Retinal pigment epithelial cell (primary cell): ENCODE measurements at regions not wholly inside any gene's neighbourhood (a gene's known extent, or its start where the extent isn't known, plus 50 kb on each side); places are given as distances from the start of the nearest gene placed in this dataset.
A peak's percentile ranks its signal among the peaks of the same experiment; 100 is the strongest.

Source experiments
- DNase-seq: peaks from one replicate; pipeline ENCODE4 v3.0.0-alpha.2; 2010; ENCODE audit warnings: low read depth
- H3K4me3 ChIP-seq: 2 replicates; pipeline ENCODE4 v1.5.1; 2011; ENCODE audit warnings: mild to moderate bottlenecking, low read length, control low read depth, moderate library complexity
- CTCF ChIP-seq: conservative IDR thresholded peaks from 2 replicates; pipeline ENCODE4 v1.5.1; 2011; ENCODE audit warnings: low read depth, low read length, control low read depth, inconsistent platforms

- TF ChIP-seq CTCF = no peak
- no peak overlapping the region for H3K4me3 ChIP-seq
- DNase-seq = no peak
Measured at GRCh38 chr2:151087377-151087776, 174.3 kb downstream of the RBM43 start.

- no peak for DNase-seq
Measured at GRCh38 chr2:151085181-151085611, 176.5 kb downstream of the RBM43 start.

GRCh38 chr2:151083856-151084795 is 177.5 kb downstream of the RBM43 start:
- H3K4me3 ChIP-seq = no peak overlapping the region
- no peak for TF ChIP-seq CTCF
- DNase-seq = no peak

More at GRCh38 chr2:151085181-151085611, 176.5 kb downstream of the RBM43 start:
- TF ChIP-seq CTCF = no peak
- H3K4me3 ChIP-seq = no peak overlapping the region

DNA sequence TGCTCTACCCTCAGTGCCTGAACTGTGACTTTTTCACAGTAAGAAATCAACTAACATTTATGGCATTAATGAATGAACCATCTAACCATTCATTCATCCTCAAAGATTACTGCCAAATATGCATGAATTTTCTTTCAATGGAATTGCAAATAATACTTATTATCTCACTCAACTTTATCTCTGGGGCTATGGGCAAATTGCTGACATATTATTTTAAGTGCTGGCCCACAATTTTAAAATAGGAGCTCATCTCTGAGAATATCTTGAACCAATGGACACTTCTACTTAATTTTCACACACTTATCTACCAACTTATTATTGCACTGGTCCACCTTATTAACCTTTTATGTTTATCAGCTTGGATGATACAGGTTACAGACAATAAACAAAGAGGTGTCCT is 182.8 kb downstream of the RBM43 start:
- no peak for TF ChIP-seq CTCF

GRCh38 chr2:151071906-151072305 is 189.8 kb downstream of the RBM43 start:
- no peak for DNase-seq
- TF ChIP-seq CTCF = no peak
- no peak overlapping the region for H3K4me3 ChIP-seq

More for the DNA sequence above, 182.8 kb downstream of the RBM43 start:
- no peak overlapping the region for H3K4me3 ChIP-seq
- no peak for DNase-seq

DNA sequence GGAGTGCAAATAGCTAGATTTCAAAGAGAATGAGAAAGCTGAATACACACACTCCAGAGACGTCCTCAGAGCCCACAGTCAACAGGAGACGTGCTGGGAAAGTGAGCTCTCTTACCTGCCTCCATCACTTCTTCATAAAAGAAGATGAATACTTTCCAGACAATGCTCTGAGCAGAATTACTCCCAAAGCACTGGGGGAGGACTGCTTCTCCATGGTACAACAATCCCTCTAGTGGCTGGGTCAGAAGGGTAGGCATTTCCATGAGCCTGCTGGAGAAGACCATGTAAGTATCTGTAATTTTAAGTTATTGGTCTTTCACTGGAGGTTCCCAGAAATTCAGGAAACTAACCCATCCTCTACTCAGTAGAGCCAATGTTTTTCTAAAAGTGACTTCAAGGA is 190.3 kb downstream of the RBM43 start:
- TF ChIP-seq CTCF = peak; percentile 67
- H3K4me3 ChIP-seq = no peak overlapping the region
- no peak for DNase-seq

DNA sequence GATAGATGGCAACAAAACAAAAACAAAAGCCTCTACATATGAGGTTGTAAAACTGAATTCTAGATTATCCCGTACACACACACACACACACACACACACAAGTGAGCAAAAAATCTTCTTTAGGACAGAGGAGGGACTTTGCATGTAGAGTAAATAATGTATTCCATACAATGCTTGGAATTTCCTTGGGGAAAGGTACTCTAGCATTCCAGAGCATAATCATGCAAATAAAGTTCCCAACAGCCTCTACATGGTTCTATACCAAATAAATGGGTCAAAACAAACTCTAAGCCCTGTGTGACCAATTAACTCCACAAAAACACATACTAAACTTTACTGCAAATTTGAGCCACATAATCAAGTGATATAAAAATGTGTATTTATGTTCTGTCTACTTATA is 191.4 kb downstream of the RBM43 start:
- DNase-seq = no peak
- no peak for TF ChIP-seq CTCF

More for the DNA sequence above, 191.4 kb downstream of the RBM43 start:
- no peak overlapping the region for H3K4me3 ChIP-seq
